Bronchial epithelial cell (primary cell): ENCODE measurements at regions not wholly inside any gene's neighbourhood (a gene's known extent, or its start where the extent isn't known, plus 50 kb on each side); places are given as distances from the start of the nearest gene placed in this dataset.

ENCODE experiments used
- DNase-seq: peaks from one replicate; pipeline ENCODE4 v3.0.0-alpha.2; 2010; ENCODE audit warnings: low read depth
- FAIRE-seq: peaks from 2 replicates; lab custom pipeline; 2011; peaks lifted over from hg19 to GRCh38; lab: Jason Lieb, UNC
- H3K27me3 ChIP-seq: 2 replicates; pipeline ENCODE4 v1.5.1; 2011; ENCODE audit warnings: low read length; ENCODE audit not compliant: control insufficient read depth, insufficient read depth
- H3K36me3 ChIP-seq: 2 replicates; pipeline ENCODE4 v1.5.1; 2011; ENCODE audit warnings: low read length; ENCODE audit not compliant: control insufficient read depth, insufficient read depth
- H3K4me3 ChIP-seq: 2 replicates; pipeline ENCODE4 v1.5.1; 2011; ENCODE audit warnings: mild to moderate bottlenecking, low read depth, low read length, control low read depth
- TF ChIP-seq, protein P1 (sequence below): IDR thresholded peaks from 2 replicates; pipeline ENCODE4 v1.5.1; 2011; ENCODE audit warnings: mild to moderate bottlenecking, moderate library complexity, low read length, control low read depth, inconsistent platforms; ENCODE audit not compliant: insufficient read depth, severe bottlenecking

DNA sequence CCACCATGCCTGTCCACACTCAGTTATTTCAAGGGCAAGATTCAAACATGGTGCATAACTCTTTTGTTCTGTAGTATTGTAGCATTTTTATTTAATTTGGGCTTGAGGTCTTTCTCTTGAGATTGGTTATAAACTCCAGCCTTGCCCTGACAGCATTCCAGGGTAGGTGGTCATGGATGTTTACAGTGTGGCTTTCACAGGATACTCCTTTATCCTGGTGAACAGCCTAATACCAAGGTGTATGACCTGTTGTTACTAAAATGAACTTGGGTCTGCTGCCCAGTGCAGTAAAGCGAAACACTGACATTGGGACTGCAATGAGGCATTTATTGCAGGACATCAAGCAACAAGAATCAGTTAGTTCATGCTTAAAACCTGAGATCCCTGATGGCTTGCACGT lies 434.8 kb downstream of the ANKRD50 start:
- H3K4me3 ChIP-seq = no peak overlapping the region
- H3K36me3 ChIP-seq = no peaks in the 10 kb centered on the region

DNA sequence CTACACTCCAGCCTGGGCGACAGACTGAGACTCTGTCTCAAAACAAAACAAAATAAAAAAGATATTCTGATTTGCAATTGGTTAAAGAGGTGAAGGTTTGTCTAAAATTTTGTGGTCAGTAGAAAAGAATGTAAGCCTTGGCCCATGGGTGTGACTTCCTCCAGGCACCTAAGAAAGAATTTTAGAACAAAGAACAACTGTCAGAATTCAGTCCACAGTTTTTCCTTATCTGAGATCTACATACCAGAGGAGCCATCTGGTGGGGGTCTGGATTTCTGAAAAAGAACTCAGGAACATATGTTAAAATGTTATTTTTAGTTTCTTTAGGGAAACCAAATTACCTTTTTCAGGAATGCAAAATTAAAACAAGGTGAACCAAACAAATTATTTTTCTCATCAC lies 434.1 kb downstream of the ANKRD50 start:
- Histone ChIP-seq H3K27me3 (no peaks in the 10 kb centered on the region), H3K36me3 (no peaks in the 10 kb centered on the region), H3K4me3 (no peak overlapping the region)
- DNase-seq = peak; percentile 12
- TF ChIP-seq, protein P1, sequence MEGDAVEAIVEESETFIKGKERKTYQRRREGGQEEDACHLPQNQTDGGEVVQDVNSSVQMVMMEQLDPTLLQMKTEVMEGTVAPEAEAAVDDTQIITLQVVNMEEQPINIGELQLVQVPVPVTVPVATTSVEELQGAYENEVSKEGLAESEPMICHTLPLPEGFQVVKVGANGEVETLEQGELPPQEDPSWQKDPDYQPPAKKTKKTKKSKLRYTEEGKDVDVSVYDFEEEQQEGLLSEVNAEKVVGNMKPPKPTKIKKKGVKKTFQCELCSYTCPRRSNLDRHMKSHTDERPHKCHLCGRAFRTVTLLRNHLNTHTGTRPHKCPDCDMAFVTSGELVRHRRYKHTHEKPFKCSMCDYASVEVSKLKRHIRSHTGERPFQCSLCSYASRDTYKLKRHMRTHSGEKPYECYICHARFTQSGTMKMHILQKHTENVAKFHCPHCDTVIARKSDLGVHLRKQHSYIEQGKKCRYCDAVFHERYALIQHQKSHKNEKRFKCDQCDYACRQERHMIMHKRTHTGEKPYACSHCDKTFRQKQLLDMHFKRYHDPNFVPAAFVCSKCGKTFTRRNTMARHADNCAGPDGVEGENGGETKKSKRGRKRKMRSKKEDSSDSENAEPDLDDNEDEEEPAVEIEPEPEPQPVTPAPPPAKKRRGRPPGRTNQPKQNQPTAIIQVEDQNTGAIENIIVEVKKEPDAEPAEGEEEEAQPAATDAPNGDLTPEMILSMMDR = no peak
- no peak for FAIRE-seq

More for the DNA sequence above, 434.8 kb downstream of the ANKRD50 start:
- no peaks in the 10 kb centered on the region for H3K27me3 ChIP-seq
- TF ChIP-seq, protein P1 = no peak
- FAIRE-seq (no peak), DNase-seq (no peak)

DNA sequence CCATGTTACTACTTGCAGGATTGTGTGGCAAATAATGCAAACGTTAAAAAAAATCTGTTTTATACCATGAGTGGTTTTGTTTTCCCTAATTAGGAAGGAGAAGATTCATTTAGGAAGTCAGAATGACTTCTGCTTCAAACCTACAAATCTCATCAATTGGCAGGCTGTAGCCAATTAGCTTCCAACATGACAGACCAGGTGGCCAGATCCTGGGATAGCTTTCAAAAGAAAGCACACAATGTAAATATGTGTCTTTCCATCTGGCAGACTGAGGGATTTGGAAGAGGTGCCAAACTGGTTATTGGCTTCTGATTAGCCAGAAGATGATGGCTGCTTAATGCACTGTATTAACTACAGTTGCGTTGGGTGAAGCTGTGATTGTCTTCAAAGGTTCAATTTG lies 432.8 kb downstream of the ANKRD50 start:
- H3K27me3 ChIP-seq = no peaks in the 10 kb centered on the region
- no peak overlapping the region for H3K4me3 ChIP-seq
- TF ChIP-seq, protein P1 = no peak
- FAIRE-seq = no peak
- DNase-seq = no peak
- no peaks in the 10 kb centered on the region for H3K36me3 ChIP-seq

- Histone ChIP-seq H3K36me3 (no peaks in the 10 kb centered on the region), H3K4me3 (peak overlapping the region; percentile 4), H3K27me3 (no peaks in the 10 kb centered on the region)
- DNase-seq = peak; percentile 83
- TF ChIP-seq, protein P1 = no peak
- no peak for FAIRE-seq
These were observed 430.1 kb downstream of the ANKRD50 start for GRCh38 chr4:124282301-124282898.

DNA sequence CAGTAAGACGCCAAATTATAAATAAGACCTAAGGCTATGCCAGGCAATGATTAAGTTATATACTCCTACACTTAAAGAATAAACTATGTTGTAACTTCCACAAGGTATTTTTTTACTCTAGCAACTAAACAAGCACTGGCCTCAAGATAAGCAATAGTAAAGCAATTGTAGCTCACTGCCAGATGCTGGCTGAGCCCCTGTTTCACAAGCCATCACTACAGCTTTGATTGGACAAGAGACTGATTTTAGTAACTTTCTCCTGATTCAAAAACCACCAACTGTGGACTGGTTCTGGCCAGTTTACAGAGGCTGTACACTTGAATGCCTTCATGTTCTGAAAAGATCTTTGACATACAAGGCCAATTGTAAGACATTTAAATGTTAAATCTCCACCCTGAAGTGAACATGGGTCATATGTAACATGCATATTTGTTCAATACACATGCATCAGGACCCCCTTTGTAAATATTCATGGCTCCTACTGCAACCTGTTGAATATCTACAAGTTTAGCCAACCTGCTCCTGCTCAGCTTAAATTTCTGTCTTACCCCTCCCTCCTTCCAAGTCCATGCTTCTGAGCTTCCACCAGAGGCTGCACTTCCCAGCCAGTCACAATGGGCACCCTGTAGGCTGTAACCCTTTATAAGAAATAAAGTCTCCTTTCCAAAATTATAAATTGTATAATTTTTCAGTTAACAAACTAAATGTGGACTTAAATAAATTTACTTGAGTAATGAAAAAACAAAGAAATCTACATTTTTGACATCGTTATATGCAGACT lies 423.6 kb downstream of the ANKRD50 start:
- TF ChIP-seq, protein P1 = no peak

DNA sequence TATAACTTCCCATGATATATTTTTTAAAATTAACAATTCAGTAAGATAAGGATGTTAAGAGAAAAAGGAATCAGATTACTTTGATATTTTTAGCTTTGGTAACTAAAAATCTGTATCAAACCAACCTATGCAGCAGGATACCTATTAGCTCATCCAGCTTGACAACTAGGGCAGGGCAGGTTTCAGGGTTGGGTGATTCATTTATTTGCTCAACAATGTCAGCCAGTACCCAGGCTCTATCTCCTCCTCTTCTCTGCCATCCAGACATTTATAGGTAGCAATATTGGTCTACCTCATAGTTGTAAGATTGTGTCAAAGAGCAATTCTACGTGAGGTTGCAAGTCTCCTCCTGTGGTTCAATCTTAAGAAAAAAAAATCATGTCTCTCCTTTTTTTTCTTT lies 421.9 kb downstream of the ANKRD50 start:
- Histone ChIP-seq H3K36me3 (no peaks in the 10 kb centered on the region), H3K27me3 (no peaks in the 10 kb centered on the region), H3K4me3 (no peak overlapping the region)
- TF ChIP-seq, protein P1 = no peak
- no peak for FAIRE-seq
- DNase-seq = peak; percentile 83

More for the DNA sequence above, 423.6 kb downstream of the ANKRD50 start:
- FAIRE-seq = peak; percentile 40
- Histone ChIP-seq H3K27me3 (no peaks in the 10 kb centered on the region), H3K4me3 (no peak overlapping the region), H3K36me3 (no peaks in the 10 kb centered on the region)
- no peak for DNase-seq
